HCT116 (cell line): ENCODE measurements at regions not wholly inside any gene's neighbourhood (a gene's known extent, or its start where the extent isn't known, plus 50 kb on each side); places are given as distances from the start of the nearest gene placed in this dataset.

Experiments
- ATAC-seq: fragments of 200-7000 bp; cut with Tn5 transposase; 2 replicates; pipeline ENCODE4 v1.9.1; 2020; ENCODE audit warnings: mild to moderate bottlenecking, moderate library complexity
- BruUV-seq: library from RNA; stranded (reverse); fragments of 400-500 nt; replicated peaks from 2 replicates; lab custom pipeline; 2021; lab: Mats Ljungman, UMichigan
- CTCF ChIA-PET: fragments of 300-600 bp; sonication (Branson Sonifier 250); formaldehyde crosslinking; loops from one replicate; lab custom pipeline; 2021; ENCODE audit warnings: antibody characterized with exemption; lab: Charles Lee
- POLR2A ChIA-PET: fragments of 300-600, 350-600 bp; sonication (Branson Sonifier 250); formaldehyde crosslinking; loops from one replicate; lab custom pipeline; 2021; ENCODE audit warnings: antibody characterized with exemption; lab: Charles Lee
- RAD21 ChIA-PET, 2 experiments: fragments of 300-600 bp; sonication (Branson Sonifier 250); formaldehyde crosslinking; loops; one replicate each; lab custom pipeline; 2023; ENCODE audit warnings: low total read pairs in 2 of 2; ENCODE audit not compliant: uncharacterized antibody in 2 of 2, unreplicated experiment in 2 of 2, low non-redundant PET in 1 of 2; lab: Charles Lee
- DNase-seq: peaks from one replicate; pipeline ENCODE4 v3.0.0-alpha.2; 2010; ENCODE audit warnings: low read depth, low spot score
- H2AFZ ChIP-seq: fragments of 200-600 bp; shearing (Covaris generic), sonication (generic); 2 replicates; pipeline ENCODE4 v1.6.1; 2017; ENCODE audit warnings: low read depth, mixed run types, mixed read lengths, antibody characterized with exemption, low read length; ENCODE audit not compliant: poor library complexity, severe bottlenecking
- H3K27ac ChIP-seq: 2 replicates; pipeline ENCODE4 v1.5.1; 2012; ENCODE audit warnings: low read depth, low read length
- H3K27me3 ChIP-seq: fragments of 200-600 bp; sonication (generic); 2 replicates; pipeline ENCODE4 v1.6.1; 2016; ENCODE audit warnings: mixed run types, low read length, mixed read lengths; ENCODE audit not compliant: insufficient read depth
- H3K36me3 ChIP-seq, 2 experiments: fragments of 200-500 bp in 1 of 2; fragments of 200-600 bp in 1 of 2; sonication (Bioruptor generic) in 1 of 2; sonication (generic) in 1 of 2; 2 replicates each; pipeline versions ENCODE4 v1.5.1 to v1.6.1; 2014 to 2016; ENCODE audit warnings: low read length in 2 of 2, inconsistent platforms in 1 of 2, mixed read lengths in 1 of 2, mixed run types in 1 of 2; ENCODE audit not compliant: insufficient read depth in 2 of 2, control insufficient read depth in 1 of 2
- H3K4me1 ChIP-seq, 2 experiments: fragments of 200-600 bp in 1 of 2; sonication (generic) in 1 of 2; 2 replicates each; pipeline versions ENCODE4 v1.5.1 to v1.6.1; 2012 to 2017; ENCODE audit warnings: low read length in 2 of 2, inconsistent platforms in 1 of 2, mild to moderate bottlenecking in 1 of 2, mixed read lengths in 1 of 2, mixed run types in 1 of 2, moderate library complexity in 1 of 2; ENCODE audit not compliant: insufficient read depth in 2 of 2, control insufficient read depth in 1 of 2
- H3K4me2 ChIP-seq: fragments of 200-600 bp; sonication (generic); 2 replicates; pipeline ENCODE4 v1.6.1; 2017; ENCODE audit warnings: mixed run types, low read length, mixed read lengths
- H3K4me3 ChIP-seq, 2 experiments: fragments of 200-600 bp in 1 of 2; sonication (generic) in 1 of 2; replicated peaks in 1 of 2; 2 replicates each; pipeline ENCODE4 v1.5.1; 2011 to 2016; ENCODE audit warnings: low read length in 2 of 2, control low read depth in 1 of 2, low read depth in 1 of 2, mild to moderate bottlenecking in 1 of 2, mixed read lengths in 1 of 2, mixed run types in 1 of 2
- H3K79me2 ChIP-seq: fragments of 200-600 bp; sonication (generic); 2 replicates; pipeline ENCODE4 v1.6.1; 2017; ENCODE audit warnings: mild to moderate bottlenecking, mixed run types, low read length, moderate library complexity, mixed read lengths; ENCODE audit not compliant: insufficient read depth
- H3K9ac ChIP-seq: fragments of 200-600 bp; sonication (generic); 2 replicates; pipeline ENCODE4 v1.6.1; 2016; ENCODE audit warnings: low read length, mixed read lengths
- H3K9me2 ChIP-seq: fragments of 200-600 bp; sonication (generic), shearing (Covaris generic); 2 replicates; pipeline ENCODE4 v1.6.1; 2017; ENCODE audit warnings: mixed run types, mild to moderate bottlenecking, moderate library complexity; ENCODE audit not compliant: insufficient read depth
- H3K9me3 ChIP-seq, 2 experiments: fragments of 200-500 bp in 1 of 2; fragments of 200-600 bp in 1 of 2; sonication (Bioruptor generic) in 1 of 2; sonication (generic) in 1 of 2; 2 replicates each; pipeline ENCODE4 v1.6.1; 2014 to 2017; ENCODE audit warnings: low read length in 2 of 2, mixed read lengths in 2 of 2, inconsistent platforms in 1 of 2, low read depth in 1 of 2, mild to moderate bottlenecking in 1 of 2, mixed run types in 1 of 2, moderate library complexity in 1 of 2; ENCODE audit not compliant: control insufficient read depth in 1 of 2, insufficient read depth in 1 of 2
- H4K20me1 ChIP-seq: fragments of 200-600 bp; sonication (generic), shearing (Covaris generic); 2 replicates; pipeline ENCODE4 v1.6.1; 2017; ENCODE audit warnings: mixed run types, mild to moderate bottlenecking, moderate library complexity; ENCODE audit not compliant: insufficient read depth
- EGR1 ChIP-seq: IDR thresholded peaks from 2 replicates; pipeline ENCODE4 v1.6.1; 2012; ENCODE audit warnings: low read depth
- EZH2 ChIP-seq: fragments of 200-600 bp; sonication (generic); IDR thresholded peaks from 2 replicates; pipeline ENCODE4 v1.6.1; 2017; ENCODE audit warnings: antibody characterized with exemption, mixed run types
- EZH2phosphoT487 ChIP-seq: fragments of 200-600 bp; IDR thresholded peaks from 2 replicates; pipeline ENCODE4 v1.6.1; 2018; ENCODE audit warnings: antibody characterized with exemption, borderline replicate concordance
- FOSL1 ChIP-seq: IDR thresholded peaks from 2 replicates; pipeline ENCODE4 v1.6.1; 2012; ENCODE audit warnings: low read depth
- JUND ChIP-seq: IDR thresholded peaks from 2 replicates; pipeline ENCODE4 v1.6.1; 2012
- POLR2AphosphoS5 ChIP-seq: IDR thresholded peaks from 2 replicates; pipeline ENCODE4 v1.6.1; 2011; ENCODE audit warnings: mild to moderate bottlenecking, low read depth, low read length, moderate library complexity
- RAD21 ChIP-seq: IDR thresholded peaks from 2 replicates; pipeline ENCODE4 v1.6.1; 2012; ENCODE audit warnings: low read depth, mild to moderate bottlenecking
- SP1 ChIP-seq: IDR thresholded peaks from 2 replicates; pipeline ENCODE4 v1.6.1; 2012; ENCODE audit warnings: low read depth
- SRF ChIP-seq: IDR thresholded peaks from 2 replicates; pipeline ENCODE4 v1.6.1; 2012; ENCODE audit warnings: low read depth
- TCF7L2 ChIP-seq: IDR thresholded peaks from 2 replicates; pipeline ENCODE4 v1.7.0; 2011; ENCODE audit warnings: borderline replicate concordance, inconsistent platforms; ENCODE audit not compliant: insufficient read depth, insufficient read length; ENCODE audit errors: extremely low read depth
- YY1 ChIP-seq: IDR thresholded peaks from 2 replicates; pipeline ENCODE4 v1.6.1; 2011; ENCODE audit warnings: low read length, low read depth, moderate library complexity, mild to moderate bottlenecking; ENCODE audit not compliant: insufficient replicate concordance; ENCODE audit errors: extremely low read depth
- ZFX ChIP-seq: fragments of 450-650 bp; IDR thresholded peaks from 2 replicates; pipeline ENCODE4 v1.6.1; 2017
- ZNF274 ChIP-seq: fragments of 200-500 bp; sonication (Bioruptor generic); IDR thresholded peaks from 2 replicates; pipeline ENCODE4 v1.6.1; 2014; ENCODE audit warnings: mild to moderate bottlenecking, low read depth, low read length, inconsistent platforms
- intact Hi-C: fragments of 100-400 bp; cut with micrococcal nuclease; formaldehyde crosslinking; loops from 2 replicates; pipeline ENCODE4 v1.10.0; 2022
- TF ChIP-seq, protein P1 (sequence below): IDR thresholded peaks from 2 replicates; pipeline ENCODE4 v1.6.1; 2012
- TF ChIP-seq, protein P2 (sequence below): IDR thresholded peaks from 2 replicates; pipeline ENCODE4 v1.6.1; 2012; ENCODE audit warnings: low read depth
- TF ChIP-seq, protein P3 (sequence below), 3 experiments: fragments of 200-600 bp in 1 of 3; sonication (generic) in 1 of 3; IDR thresholded peaks in 2 of 3; conservative IDR thresholded peaks in 1 of 3; 2 replicates each; pipeline ENCODE4 v1.5.1; 2012 to 2017; ENCODE audit warnings: low read depth in 2 of 3, low read length in 2 of 3, antibody characterized with exemption in 1 of 3, borderline replicate concordance in 1 of 3, control low read depth in 1 of 3, mild to moderate bottlenecking in 1 of 3, mixed read lengths in 1 of 3, mixed run types in 1 of 3, moderate library complexity in 1 of 3; ENCODE audit not compliant: insufficient read depth in 1 of 3

DNA sequence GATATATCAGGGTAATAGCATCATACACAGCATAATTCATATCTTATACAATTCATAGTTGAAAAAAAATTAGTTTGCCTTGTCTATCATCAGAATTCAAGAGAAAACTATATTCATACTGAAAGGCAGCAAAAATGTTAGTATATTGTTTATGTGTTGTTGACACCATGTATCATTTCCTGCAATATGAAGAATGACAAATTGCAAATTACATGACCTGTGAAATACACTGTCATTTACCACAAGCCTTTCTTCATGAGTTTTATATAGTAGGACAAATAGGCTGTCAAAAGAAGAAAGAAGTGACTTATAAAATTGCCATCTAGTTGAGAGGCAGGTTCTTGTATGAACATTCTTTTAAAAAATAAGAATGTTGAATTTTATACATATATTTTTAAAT, 1136.3 kb upstream of the CDH9 start:
- Histone ChIP-seq H3K27ac (no peak overlapping the region), H3K4me3 (no peak overlapping the region), H3K36me3 (no peaks in the 10 kb centered on the region), H4K20me1 (no peaks in the 10 kb centered on the region), H3K4me2 (no peak overlapping the region), H3K27me3 (no peaks in the 10 kb centered on the region), H3K9ac (no peak overlapping the region), H3K9me2 (no peaks in the 10 kb centered on the region), H3K79me2 (no peaks in the 10 kb centered on the region), H3K9me3 (peaks cover 3 to 14% of the 10 kb centered on the region in 2 experiments; a peak in 2 of 4 replicates), H3K4me1 (no peaks in the 10 kb centered on the region), H2AFZ (no peak overlapping the region)
- intact Hi-C loops: no loop called here
- CTCF ChIA-PET: no interaction called here
- RAD21 ChIA-PET: no interaction called here
- DNase-seq (no peak), ATAC-seq (no peak)
- no TSS peak for BruUV-seq
- POLR2A ChIA-PET: no interaction called here
- TF ChIP-seq, protein P1, sequence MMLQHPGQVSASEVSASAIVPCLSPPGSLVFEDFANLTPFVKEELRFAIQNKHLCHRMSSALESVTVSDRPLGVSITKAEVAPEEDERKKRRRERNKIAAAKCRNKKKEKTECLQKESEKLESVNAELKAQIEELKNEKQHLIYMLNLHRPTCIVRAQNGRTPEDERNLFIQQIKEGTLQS: no peak
- TF ChIP-seq ZNF274 (no peak), EGR1 (no peak), JUND (no peak), SP1 (no peak), FOSL1 (no peak), YY1 (no peak), ZFX (no peak), EZH2phosphoT487 (no peak), EZH2 (no peak), POLR2AphosphoS5 (no peak), SRF (no peak), TCF7L2 (no peak), RAD21 (no peak)
- TF ChIP-seq, protein P2, sequence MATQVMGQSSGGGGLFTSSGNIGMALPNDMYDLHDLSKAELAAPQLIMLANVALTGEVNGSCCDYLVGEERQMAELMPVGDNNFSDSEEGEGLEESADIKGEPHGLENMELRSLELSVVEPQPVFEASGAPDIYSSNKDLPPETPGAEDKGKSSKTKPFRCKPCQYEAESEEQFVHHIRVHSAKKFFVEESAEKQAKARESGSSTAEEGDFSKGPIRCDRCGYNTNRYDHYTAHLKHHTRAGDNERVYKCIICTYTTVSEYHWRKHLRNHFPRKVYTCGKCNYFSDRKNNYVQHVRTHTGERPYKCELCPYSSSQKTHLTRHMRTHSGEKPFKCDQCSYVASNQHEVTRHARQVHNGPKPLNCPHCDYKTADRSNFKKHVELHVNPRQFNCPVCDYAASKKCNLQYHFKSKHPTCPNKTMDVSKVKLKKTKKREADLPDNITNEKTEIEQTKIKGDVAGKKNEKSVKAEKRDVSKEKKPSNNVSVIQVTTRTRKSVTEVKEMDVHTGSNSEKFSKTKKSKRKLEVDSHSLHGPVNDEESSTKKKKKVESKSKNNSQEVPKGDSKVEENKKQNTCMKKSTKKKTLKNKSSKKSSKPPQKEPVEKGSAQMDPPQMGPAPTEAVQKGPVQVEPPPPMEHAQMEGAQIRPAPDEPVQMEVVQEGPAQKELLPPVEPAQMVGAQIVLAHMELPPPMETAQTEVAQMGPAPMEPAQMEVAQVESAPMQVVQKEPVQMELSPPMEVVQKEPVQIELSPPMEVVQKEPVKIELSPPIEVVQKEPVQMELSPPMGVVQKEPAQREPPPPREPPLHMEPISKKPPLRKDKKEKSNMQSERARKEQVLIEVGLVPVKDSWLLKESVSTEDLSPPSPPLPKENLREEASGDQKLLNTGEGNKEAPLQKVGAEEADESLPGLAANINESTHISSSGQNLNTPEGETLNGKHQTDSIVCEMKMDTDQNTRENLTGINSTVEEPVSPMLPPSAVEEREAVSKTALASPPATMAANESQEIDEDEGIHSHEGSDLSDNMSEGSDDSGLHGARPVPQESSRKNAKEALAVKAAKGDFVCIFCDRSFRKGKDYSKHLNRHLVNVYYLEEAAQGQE: no peak
- TF ChIP-seq, protein P3, sequence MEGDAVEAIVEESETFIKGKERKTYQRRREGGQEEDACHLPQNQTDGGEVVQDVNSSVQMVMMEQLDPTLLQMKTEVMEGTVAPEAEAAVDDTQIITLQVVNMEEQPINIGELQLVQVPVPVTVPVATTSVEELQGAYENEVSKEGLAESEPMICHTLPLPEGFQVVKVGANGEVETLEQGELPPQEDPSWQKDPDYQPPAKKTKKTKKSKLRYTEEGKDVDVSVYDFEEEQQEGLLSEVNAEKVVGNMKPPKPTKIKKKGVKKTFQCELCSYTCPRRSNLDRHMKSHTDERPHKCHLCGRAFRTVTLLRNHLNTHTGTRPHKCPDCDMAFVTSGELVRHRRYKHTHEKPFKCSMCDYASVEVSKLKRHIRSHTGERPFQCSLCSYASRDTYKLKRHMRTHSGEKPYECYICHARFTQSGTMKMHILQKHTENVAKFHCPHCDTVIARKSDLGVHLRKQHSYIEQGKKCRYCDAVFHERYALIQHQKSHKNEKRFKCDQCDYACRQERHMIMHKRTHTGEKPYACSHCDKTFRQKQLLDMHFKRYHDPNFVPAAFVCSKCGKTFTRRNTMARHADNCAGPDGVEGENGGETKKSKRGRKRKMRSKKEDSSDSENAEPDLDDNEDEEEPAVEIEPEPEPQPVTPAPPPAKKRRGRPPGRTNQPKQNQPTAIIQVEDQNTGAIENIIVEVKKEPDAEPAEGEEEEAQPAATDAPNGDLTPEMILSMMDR (IDR thresholded peaks at IDR 0.05 in 2 of 3, conservative IDR thresholded peaks at IDR 0.05 in 1 of 3; ENCODE audit: borderline replicate concordance in 1 of 3, insufficient read depth in 1 of 3, low read depth in 2 of 3, low read length in 2 of 3): no peak
